Lower lobe of right lung (tissue), 2 donors: ENCODE measurements at regions not wholly inside any gene's neighbourhood (a gene's known extent, or its start where the extent isn't known, plus 50 kb on each side); places are given as distances from the start of the nearest gene placed in this dataset.

ENCODE experiments used
- ATAC-seq, 2 donors: fragments of 200-7000 bp; cut with Tn5 transposase; one replicate each; pipeline ENCODE4 v1.9.1; 2020 to 2022; ENCODE audit warnings: mild to moderate bottlenecking in 2 of 2, moderate library complexity in 2 of 2
- DNase-seq: peaks from one replicate; pipeline ENCODE4 v3.0.0-alpha.2; 2020
- H3K27ac ChIP-seq: fragments of 200-600 bp; one replicate; pipeline ENCODE4 v1.8.0; 2022
- H3K27me3 ChIP-seq: fragments of 200-600 bp; one replicate; pipeline ENCODE4 v1.8.0; 2022; ENCODE audit warnings: low read depth
- H3K36me3 ChIP-seq: fragments of 200-600 bp; one replicate; pipeline ENCODE4 v1.8.0; 2022; ENCODE audit warnings: mild to moderate bottlenecking
- H3K4me1 ChIP-seq: fragments of 200-600 bp; one replicate; pipeline ENCODE4 v1.8.0; 2022
- H3K4me3 ChIP-seq: fragments of 200-600 bp; one replicate; pipeline ENCODE4 v1.8.0; 2022; ENCODE audit warnings: mild to moderate bottlenecking
- H3K9me3 ChIP-seq: fragments of 200-600 bp; one replicate; pipeline ENCODE4 v1.8.0; 2022
- intact Hi-C: fragments of 100-400 bp; cut with DNase I; formaldehyde crosslinking; loops from one replicate; pipeline ENCODE4 v1.11.0; 2022
- TF ChIP-seq, protein P1 (sequence below): fragments of 200-600 bp; IDR thresholded peaks from one replicate; pipeline ENCODE4 v1.8.0; 2022; ENCODE audit warnings: antibody characterized with exemption, mild to moderate bottlenecking
- donor health status: DM: no; HTN: yes; CAD: no; lungs with severe emphysema.

DNA sequence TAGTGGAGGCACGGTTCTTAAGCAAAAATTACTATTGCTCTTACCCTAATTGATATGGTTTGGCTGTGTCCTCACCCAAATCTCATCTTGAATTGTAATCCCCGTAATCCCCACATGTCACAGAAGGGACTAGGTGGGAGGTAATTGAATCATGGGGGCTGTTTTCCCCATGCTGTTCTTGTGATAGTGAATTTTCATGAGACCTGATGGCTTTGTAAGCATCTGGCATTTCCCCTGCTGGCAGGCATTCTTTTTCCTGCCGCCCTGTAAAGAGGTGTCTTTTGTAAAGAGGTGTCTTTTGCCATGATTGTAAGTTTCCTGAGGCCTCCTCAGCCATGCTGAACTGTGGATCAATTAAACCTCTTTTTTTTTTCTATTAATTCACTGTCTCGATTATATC, 1691.8 kb upstream of the SLC39A10 start:
- no peaks in the 10 kb centered on the region for H3K9me3 ChIP-seq
- no peak for ATAC-seq
- H3K27ac ChIP-seq: no peak overlapping the region
- no peaks in the 10 kb centered on the region for H3K27me3 ChIP-seq
- no peak for DNase-seq
- TF ChIP-seq, protein P1, sequence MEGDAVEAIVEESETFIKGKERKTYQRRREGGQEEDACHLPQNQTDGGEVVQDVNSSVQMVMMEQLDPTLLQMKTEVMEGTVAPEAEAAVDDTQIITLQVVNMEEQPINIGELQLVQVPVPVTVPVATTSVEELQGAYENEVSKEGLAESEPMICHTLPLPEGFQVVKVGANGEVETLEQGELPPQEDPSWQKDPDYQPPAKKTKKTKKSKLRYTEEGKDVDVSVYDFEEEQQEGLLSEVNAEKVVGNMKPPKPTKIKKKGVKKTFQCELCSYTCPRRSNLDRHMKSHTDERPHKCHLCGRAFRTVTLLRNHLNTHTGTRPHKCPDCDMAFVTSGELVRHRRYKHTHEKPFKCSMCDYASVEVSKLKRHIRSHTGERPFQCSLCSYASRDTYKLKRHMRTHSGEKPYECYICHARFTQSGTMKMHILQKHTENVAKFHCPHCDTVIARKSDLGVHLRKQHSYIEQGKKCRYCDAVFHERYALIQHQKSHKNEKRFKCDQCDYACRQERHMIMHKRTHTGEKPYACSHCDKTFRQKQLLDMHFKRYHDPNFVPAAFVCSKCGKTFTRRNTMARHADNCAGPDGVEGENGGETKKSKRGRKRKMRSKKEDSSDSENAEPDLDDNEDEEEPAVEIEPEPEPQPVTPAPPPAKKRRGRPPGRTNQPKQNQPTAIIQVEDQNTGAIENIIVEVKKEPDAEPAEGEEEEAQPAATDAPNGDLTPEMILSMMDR: no peak
- no peaks in the 10 kb centered on the region for H3K4me1 ChIP-seq
- intact Hi-C loops: no loop called here
- no peak overlapping the region for H3K4me3 ChIP-seq
- no peaks in the 10 kb centered on the region for H3K36me3 ChIP-seq

DNA sequence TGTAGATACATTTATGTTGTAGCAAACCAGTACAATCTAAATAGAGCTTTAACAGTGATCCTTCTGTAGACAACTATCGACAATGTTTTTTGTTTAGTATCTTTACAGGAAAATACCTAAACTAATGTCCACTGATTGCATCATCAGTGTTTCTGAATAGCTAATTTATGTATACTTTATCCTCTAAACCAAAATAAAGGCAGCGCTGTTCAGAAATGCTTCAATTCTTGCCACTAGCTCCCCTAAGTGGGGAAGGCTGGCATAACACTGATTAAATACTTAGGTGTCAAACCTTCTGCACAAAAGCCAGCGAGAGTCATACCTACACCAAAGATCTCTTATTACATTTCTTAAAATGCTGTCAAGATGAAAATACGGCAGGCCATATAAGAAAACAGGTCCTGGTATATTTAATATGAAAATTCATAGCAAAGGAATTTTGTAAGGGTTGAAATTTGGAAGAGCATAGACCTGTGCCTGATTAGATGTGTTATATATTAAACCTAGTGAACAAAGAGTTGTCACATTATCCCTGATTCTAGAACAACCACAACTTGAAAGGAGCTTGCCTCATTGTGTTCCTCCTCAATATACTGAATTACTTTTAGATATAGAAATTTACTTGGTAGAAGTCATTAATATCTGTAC, 1693.4 kb upstream of the SLC39A10 start:
- DNase-seq (no peak), ATAC-seq (no peak)
- no peak overlapping the region for H3K27ac ChIP-seq
- H3K27me3 ChIP-seq: no peaks in the 10 kb centered on the region
- no peak overlapping the region for H3K4me3 ChIP-seq
- no peaks in the 10 kb centered on the region for H3K36me3 ChIP-seq
- TF ChIP-seq, protein P1: no peak
- no peaks in the 10 kb centered on the region for H3K4me1 ChIP-seq
- H3K9me3 ChIP-seq: no peaks in the 10 kb centered on the region
- intact Hi-C loops: no loop called here

DNA sequence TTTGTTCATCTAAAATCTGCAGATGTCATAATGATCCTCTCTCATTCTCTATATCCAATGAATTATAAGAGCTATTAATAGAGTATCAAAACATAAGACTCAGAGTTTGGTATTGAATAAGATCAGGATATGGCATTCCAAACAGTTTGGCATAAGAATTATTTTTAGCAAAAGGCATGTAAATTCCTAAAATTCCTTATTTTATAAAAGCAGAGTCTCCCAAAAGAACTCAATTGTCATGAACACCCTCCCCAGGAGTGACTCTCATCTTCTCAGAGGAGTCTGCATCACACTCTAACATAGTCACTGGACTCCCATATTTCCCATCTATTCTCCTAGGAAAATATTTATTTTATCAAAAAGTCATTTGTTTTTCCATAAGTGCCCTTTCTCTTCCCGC, 1710.2 kb upstream of the SLC39A10 start:
- Histone ChIP-seq H3K27ac (no peak overlapping the region), H3K4me3 (no peak overlapping the region), H3K36me3 (no peaks in the 10 kb centered on the region), H3K4me1 (no peaks in the 10 kb centered on the region), H3K27me3 (no peaks in the 10 kb centered on the region), H3K9me3 (no peaks in the 10 kb centered on the region)
- intact Hi-C loops: no loop called here
- DNase-seq: no peak
- TF ChIP-seq, protein P1: no peak
- ATAC-seq: no peak

DNA sequence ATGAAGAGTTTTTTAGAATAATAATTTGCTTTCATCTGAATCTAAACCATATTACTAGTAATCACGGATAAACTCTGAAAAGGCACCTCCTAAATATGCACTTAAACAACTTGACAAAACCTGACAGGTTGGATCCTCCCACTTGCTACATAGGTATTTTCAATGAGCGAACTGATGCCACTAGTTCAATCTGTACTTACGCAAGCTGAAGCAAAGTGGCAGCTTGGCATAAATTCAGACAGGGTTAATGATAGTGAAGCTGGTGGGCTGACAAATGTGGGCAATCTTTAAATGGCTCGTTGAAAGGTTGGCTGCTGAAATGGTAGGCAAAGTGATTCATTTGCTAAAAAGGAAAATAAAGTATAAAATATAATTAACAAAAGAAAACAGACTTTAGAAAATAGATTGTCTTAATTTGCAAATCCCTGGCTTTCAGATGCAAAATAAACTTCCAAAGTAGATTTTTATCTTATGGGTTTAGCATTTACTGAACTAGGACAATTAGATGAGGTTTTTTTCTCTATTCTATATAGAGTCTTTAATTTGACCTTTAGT, 1713.5 kb upstream of the SLC39A10 start:
- DNase-seq (no peak), ATAC-seq (no peak)
- no peaks in the 10 kb centered on the region for H3K4me1 ChIP-seq
- H3K27ac ChIP-seq: no peak overlapping the region
- intact Hi-C loops: no loop called here
- no peak overlapping the region for H3K4me3 ChIP-seq
- H3K27me3 ChIP-seq: no peaks in the 10 kb centered on the region
- TF ChIP-seq, protein P1: no peak
- no peaks in the 10 kb centered on the region for H3K9me3 ChIP-seq
- no peaks in the 10 kb centered on the region for H3K36me3 ChIP-seq

DNA sequence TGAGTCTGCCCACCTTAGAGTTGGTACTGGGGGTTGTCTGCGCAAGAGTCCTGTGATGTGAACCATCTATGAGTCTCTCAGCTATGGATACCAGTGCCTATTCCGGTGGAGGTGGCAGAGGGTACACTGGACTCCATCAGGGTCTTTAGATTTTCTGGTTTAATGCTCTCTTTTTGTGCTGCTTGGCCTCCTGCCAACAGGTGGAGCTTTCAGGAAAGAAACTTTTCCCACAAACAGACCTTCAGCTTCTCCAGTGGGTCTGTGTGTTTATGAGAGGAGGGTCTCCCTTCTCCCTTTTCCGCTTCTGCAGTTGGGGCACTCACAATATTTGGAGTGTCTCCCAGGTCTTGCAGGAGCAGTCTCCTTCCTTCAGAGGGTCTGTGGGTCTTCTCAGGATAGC, 1721.9 kb upstream of the SLC39A10 start:
- DNase-seq: no peak
- no peak overlapping the region for H3K4me3 ChIP-seq

More for the DNA sequence above, 1721.9 kb upstream of the SLC39A10 start:
- Histone ChIP-seq H3K4me1 (no peaks in the 10 kb centered on the region), H3K9me3 (no peaks in the 10 kb centered on the region), H3K36me3 (no peaks in the 10 kb centered on the region), H3K27me3 (no peaks in the 10 kb centered on the region), H3K27ac (no peak overlapping the region)
- TF ChIP-seq, protein P1: no peak
- no peak for ATAC-seq
- intact Hi-C loops: no loop called here
